GM12891 (cell line): ENCODE measurements at regions not wholly inside any gene's neighbourhood (a gene's known extent, or its start where the extent isn't known, plus 50 kb on each side); places are given as distances from the start of the nearest gene placed in this dataset.

ENCODE experiments used
- PAX5 ChIP-seq: IDR thresholded peaks from 2 replicates; pipeline ENCODE4 v1.6.1; 2011; ENCODE audit warnings: low read length, moderate library complexity, mild to moderate bottlenecking; ENCODE audit not compliant: insufficient read depth, severe bottlenecking
- POLR2A ChIP-seq: IDR thresholded peaks from 2 replicates; pipeline ENCODE4 v1.6.1; 2011; ENCODE audit warnings: low read depth, low read length, control low read depth
- POLR2AphosphoS5 ChIP-seq: IDR thresholded peaks from 2 replicates; pipeline ENCODE4 v1.6.1; 2011; ENCODE audit warnings: low read depth, low read length, control low read depth
- SPI1 ChIP-seq: IDR thresholded peaks from 2 replicates; pipeline ENCODE4 v1.6.1; 2011; ENCODE audit warnings: low read depth, low read length, control low read depth
- TAF1 ChIP-seq: IDR thresholded peaks from 2 replicates; pipeline ENCODE4 v1.6.1; 2011; ENCODE audit warnings: low read depth, low read length, control low read depth

- no peak for TF ChIP-seq POLR2AphosphoS5
- TF ChIP-seq SPI1, result no peak
- TF ChIP-seq POLR2A, result no peak
- TF ChIP-seq PAX5, result no peak
- no peak for TF ChIP-seq TAF1
Observed at GRCh38 chr2:5230444-5230843, 461.7 kb upstream of the SOX11 start.
